ENCODE measurements at regions not wholly inside any gene's neighbourhood (a gene's known extent, or its start where the extent isn't known, plus 50 kb on each side); places are given as distances from the start of the nearest gene placed in this dataset.
"Not testable (repeated sequence)": the region's sequence is repeated elsewhere in the genome, so short reads cannot be mapped to it uniquely, and the experiment has no call there.

DNA sequence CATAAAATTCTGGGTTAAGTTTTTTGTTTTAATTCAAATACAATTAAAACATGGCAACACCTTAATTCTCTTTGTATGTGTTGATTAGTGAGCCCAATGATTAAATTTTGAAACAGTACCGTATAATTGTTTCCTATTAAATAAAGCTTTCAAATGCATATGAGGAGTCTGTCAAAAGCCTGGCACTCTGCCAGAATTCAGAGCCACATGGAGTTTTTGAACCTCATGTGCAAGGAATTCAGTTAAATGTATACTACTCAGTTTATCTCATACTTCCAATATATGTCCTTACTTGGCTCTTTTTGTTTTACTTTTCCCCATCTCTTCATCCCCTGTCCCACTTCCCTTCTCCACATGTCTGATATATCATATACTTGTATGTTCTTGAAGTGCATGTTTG, 165.6 kb upstream of the FAM3C start:
- DNase-seq, result no peak

DNA sequence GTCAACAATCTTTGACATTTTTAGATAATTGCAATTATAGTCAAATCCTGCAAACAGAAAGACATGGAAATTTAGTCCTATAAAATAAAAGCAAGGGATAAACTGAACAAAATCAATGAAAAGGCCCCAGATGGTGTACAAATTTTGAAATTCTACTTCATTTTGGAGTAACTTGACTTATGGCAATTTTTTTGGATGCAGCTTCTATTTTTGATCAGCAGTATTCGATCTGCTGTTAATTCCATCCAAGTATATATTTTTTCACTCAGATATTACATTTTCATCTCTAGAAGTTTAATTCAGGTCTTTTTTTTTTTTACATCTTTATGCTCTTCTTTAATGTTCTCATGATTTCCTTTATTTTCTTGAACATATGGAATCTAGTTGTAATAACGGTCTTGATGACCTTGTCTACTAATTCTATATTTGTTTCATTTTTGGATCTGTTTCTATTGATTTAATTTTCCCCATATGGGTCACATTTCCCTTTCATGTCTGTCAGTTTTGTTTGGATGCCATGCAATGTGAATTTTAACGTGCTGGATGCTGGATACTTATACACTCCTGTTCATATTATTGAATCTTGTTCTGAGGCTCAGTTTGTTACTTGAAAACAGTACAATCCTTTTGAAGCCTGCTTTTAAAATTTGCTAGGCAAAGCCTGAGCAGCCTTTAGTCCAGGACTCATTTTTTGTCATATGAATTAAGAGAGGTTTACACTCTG, 164.3 kb upstream of the FAM3C start:
- DNase-seq, result no peak

DNA sequence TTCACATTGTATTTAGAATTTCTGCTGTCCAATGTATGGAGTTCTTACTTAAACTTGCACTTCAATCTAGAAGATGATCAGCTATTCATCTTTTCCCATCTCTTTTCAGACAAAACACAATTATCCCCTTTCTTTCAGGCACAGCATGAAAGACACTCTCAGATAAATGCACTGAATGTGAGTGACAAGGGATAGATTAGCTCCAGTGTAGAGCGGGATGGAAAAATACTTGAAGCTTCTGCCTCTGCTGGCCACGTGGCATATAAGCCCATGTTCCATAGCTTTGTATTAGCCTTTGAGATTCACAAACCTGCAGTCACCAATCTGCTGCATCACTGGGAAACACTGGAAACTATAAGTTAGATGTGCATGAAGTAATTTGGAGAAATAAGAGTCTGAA, 162.2 kb upstream of the FAM3C start:
- DNase-seq, result no peak

DNA sequence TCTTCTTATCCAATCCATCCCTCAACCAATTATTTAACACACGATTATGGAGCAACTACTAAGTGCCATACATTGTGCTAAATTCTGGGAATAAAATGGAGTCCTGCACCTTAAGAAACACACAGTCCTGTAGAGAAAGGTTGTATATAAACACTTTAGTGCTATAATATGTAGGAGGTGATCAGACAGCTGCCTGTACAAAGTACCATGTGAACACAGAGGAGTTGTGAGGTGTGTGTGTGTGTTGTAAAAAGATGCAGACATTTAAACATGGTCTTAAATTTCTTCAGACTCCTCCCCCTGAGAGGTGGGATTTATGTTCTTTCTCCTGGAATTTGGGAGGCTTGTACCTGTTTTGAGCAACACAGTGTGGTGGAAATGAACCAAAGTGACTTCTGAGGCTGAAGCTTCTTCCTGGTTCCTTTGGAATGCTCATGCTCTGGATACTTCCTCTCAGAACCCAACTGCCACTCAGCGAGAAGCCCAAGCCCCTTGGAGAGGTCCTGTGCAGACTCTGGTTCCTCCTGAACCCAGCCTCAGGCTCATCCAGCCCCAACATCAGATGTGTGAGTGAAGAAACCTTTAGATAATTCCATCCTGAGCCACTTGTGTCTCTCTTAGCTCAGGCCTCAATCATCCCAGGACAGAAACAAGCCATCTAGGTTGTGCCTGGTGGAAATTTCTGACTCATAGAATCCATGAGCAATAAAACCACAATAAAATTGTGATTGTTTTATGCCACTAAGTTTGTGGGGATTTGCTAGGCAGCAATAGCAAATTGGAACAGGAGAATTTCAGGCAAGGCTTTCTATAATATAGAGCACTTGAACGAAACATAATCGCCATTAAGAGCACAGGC, 161.2 kb upstream of the FAM3C start:
- no peak for DNase-seq

DNA sequence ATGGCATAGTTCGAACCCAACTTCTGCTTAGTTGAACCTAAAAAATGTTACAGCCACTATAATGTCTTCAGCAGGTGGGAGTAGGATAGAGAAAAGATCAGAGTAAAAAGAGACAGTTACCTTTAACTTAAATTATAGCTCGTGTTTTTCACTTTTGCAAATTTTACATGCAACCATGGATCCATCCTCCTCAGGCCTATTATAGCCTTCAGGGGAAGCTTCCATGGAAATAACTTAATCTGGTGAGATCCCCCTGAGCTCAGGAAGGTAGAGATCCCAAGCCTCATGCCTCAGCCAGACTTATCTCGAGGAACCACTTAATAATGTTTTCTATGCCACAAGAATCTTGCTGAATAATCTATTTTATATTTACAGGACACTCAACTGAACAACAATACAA, 159.4 kb upstream of the FAM3C start:
- DNase-seq, result no peak

DNA sequence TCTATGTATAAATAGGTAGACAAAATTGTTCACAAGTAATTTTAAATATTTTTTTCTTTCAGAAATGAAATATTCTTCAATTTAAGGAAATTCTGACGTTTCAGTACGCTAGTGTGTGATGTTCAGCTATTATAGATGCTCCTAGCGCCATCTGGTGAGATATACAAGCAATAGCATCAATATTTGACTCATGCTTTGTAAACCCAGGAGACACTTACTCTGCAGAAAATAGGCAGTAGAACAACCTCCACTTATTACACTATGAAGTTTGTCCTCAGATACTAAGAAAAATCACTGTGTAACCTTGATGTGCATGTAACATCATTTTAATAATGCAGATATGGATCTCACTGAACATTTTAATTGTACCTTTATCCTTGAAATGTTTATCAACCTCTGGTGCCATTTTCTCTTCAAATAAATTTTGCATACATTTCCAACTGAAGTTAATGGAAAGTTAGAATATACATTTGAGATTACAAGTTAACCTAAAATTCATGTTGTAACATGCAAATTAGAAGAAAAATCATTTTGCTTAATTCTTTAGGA, 151.5 kb upstream of the FAM3C start:
- no peak for DNase-seq

DNA sequence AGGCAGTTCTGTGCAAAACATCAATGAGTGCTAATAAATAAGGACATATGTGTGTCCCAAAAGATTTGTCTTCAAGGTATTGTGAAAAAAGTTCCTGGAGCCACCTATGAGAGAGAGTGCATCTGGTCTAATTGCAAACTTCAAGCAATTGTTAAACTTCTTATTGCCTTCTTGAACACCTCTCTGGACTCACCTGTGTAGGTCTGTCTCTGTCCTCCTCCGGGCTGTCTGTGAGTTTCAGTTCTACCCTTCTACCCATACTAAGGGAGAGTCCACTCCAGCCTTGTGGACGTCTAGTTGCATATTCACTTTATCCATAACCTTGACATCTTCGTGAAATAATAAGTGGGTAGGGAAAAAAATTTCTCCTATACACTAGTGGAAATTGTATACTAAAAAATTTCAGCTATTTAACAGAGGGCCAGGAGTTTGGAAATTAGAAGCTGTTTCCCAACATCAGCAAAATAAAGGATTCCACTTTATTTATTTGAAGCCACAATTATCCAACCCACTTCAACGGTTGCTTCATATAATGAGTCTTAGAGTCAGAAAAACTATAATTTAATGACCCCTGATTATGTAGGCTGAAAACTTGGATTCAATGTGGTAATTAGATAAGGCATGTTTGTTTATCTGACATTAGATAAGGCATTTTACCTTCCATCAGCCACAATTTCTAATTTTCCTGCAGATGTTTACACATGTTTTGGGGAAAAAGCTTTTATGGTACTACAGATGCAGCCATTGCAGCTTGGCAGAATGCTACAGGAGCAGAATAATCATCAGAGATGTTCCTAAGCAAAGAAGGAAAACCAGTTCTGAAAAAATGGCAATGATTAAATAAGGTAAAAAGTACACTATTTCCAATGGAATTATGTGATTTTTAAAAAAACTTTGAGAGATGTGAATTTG, 150.8 kb upstream of the FAM3C start:
- DNase-seq, result no peak

DNA sequence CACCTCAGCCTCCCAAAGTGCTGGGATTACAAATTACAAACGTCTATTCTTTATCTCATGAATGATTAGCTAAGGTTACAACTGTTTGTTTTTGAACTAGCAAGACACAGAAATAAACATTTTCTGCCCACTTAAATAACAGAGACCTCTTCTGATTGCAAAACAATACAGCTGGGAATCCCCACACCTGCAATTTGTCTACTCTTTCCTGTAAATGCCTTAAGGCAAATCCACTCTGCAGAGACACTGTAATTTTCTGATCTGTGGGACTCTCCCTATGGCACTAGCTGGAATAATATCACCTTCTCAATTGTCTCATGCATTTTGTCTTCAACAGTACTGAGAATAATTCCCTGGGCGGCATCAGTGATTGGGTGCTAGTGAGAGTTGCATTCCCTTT, 149.3 kb upstream of the FAM3C start:
- no peak for DNase-seq

DNA sequence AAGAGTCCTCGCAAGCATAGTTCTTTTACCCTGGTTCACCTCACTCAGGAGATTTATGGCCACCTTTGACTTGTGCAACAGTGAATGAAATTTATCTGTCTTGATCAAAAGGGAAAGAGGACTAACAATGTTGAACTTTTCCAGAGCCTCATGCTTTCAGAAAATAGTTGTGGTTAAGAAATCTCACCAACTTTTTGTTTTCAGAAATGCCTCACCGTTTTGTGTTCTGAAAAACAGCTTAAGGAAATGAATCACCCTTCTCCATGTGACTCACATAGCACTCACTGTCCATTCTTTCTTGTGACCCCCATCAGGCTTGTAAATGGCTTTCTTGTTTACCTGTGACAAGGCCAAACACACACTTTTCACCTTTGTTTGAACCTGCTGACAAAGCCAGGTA, 148.6 kb upstream of the FAM3C start:
- no peak for DNase-seq

DNA sequence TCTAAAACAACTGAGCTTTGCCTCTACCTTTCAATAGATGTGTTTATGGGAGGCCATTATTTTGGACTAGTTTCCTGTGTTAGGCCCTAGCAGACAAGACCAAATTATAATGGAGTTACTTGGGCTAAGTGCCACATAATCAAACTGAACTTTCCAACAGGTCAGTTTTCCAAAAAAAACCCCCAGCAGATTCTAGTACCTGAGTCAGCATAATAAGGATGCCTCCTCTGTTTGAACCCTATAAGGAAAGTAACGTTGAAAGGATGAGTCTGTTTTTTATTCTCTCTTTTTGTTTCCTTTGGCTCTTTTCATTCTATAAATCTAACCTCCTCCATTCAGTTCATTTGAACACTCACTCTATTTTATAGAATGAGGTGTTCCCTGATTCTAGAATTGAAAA, 148.1 kb upstream of the FAM3C start:
- no peak for DNase-seq

DNA sequence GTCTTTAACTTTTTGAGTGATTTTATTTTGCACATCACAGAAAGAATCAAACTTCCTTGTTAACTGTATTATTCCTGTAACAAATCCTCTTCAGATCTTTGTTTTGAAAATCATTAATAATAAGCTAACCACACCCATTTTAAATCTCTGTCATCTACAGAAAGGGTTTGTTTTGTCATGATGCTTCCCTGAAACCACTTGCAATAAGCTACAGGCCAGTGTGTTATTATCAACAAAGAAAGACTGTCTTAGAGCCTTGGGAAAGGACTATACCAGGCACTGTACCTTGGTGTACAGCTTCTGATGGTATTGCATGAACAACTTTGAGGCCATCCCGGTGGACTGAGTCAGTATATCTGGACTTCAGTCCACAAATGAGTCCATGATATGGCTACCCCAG, 145.3 kb upstream of the FAM3C start:
- no peak for DNase-seq

DNA sequence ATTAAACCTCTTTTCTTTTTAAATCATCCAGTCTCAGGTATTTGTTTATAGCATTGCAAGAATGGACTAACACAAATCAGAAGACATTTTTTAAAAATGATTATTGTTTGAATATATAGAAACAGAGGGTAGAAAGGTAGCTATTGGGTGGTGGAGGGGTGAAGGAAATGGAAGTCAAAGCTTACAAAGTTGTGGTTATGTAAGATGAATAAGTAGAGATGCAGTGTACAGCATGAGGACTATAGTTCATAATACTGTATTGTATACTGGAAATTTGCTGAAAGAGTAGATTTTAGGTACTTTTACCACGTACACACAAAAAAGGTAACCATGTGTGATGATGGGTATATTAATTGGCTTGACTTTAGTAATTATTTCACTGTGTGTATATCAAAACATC, 144.0 kb upstream of the FAM3C start:
- no peak for DNase-seq

DNA sequence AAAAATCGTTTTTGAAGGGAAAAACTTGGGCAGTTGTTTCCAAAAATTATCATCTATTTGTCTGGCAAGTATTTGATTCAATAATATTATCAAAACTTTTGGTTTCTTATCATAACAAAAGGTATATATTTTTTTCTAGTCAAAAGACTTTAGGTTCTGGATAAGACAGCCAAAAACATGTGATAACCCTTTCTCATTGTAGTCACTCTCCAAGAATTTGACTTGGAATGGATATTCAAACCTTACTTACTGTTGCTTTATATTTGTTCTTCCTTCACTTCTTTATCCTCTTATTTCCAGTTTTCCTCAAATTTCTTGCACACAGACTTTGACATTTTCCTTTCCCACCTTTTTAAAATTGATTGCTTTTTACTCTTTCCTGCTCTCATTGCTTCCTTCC, 140.9 kb upstream of the FAM3C start:
- DNase-seq, result no peak

DNA sequence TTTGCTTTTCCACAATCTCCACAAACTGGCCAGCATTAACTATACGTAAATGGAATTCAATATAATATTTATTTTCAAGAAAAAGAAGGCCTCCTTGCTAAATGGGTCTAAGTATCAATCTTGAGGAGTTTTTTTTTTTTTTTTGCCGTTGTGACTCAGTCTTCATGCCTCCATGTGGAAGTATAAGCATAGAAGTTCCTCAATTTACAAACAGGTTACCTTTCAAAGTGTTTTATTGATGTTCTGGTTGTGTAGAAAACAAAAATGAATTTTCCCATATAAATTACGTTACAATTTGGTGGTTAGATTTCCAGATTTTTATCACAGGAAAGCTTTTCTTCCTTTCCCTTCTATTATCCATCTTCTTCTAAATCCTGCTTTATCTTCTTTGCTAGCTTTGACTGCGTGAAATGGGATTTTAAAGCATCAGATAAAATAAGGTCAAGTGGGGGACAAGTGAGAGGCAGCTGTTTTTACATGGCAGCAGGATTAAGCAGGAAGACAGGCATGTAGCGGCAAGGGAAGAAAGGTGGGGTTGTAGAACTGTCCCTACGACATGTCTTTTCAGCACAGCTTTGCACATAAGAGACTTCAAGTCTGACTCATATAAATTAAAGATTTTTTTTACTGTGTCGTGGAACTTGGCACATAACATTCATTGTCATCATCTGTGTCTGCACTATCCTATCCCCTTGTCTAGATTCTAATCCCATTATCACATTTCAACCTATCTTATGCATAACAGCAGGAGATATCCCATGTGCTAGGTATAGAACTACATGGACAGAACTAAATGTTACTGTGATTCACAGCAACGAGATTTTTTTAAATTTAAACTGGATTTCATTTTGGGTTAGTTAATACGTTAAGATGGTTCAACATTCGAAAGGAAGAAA, 135.3 kb upstream of the FAM3C start:
- no peak for DNase-seq

DNA sequence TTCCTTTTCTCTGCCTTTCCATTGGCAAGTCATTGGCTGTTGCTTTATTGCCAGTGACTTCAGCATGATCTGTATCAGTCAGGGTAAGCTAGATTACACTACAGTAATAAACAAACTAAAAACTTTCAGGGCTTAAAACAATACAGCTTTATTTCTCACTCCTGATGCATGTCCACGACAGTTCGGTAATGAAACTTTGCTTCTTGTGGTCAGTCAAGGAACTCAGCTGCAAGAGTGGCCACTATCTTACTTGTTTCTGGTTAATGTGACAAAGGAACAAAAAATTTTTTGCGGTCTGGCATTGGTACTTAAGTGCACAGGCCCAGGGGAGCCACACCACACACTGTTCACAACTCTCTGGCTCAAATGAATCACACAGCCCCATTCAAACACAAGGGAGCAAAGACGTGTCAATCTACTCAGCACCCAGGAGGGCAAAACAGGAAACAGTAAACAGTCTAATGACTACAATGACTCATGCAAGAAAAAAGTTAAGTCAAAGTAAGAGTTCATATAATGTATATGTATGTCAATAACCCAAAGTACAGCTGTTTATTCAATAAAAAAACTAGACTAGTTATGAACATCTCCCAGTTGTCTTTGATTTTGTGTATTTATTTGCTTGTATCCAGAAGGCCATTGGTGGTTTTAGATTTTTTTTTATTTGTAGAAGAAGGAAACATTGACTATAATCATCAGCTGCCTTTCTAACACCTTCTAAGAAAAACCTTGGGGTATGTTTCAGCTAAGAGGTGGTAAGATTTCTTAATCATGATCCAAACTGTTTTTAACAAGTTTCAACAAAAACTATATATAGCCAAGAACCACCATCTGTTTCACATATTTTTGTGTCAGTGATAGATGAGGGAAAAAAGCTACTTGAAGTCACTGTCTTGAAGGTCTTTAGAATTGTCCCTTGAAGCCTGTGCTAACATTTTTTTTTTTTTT, 134.4 kb upstream of the FAM3C start:
- peak; percentile 31 for DNase-seq

DNA sequence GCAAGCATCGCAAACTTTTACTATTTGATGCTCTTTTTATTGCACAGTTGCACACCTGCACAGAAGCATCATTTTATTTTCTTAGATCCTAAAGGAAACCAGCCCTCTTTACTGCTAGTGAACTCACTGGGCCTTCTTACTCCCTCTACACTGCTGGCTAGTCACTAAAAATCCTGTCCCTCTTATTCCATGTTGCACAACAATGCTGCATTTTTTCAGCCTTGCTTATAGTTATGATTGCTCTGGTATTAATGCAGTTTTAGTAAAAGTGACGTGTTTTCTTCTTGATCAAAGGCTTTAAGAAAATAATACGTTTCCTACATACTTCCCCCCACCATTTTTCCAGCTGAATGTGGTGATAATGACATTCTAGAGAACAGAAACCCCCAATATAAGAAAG, 132.9 kb upstream of the FAM3C start:
- no peak for DNase-seq

DNA sequence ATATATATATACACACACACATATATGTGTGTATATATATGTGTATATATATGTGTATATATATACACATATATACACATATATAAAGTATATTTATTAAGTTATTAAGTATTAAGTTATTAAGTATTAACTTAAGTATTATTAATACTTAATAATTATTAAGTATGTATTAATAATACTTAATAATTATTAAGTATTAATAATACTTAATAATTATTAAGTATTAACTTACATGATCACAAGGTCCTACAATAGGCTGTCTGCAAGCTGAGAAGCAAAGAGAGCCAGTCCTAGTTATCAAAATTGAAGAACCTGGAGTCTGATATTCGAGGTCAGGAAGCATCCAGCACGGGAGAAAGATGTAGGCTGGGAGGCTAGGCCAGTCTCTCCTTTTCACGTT, 130.1 kb upstream of the FAM3C start:
- not testable (repeated sequence) for DNase-seq

DNA sequence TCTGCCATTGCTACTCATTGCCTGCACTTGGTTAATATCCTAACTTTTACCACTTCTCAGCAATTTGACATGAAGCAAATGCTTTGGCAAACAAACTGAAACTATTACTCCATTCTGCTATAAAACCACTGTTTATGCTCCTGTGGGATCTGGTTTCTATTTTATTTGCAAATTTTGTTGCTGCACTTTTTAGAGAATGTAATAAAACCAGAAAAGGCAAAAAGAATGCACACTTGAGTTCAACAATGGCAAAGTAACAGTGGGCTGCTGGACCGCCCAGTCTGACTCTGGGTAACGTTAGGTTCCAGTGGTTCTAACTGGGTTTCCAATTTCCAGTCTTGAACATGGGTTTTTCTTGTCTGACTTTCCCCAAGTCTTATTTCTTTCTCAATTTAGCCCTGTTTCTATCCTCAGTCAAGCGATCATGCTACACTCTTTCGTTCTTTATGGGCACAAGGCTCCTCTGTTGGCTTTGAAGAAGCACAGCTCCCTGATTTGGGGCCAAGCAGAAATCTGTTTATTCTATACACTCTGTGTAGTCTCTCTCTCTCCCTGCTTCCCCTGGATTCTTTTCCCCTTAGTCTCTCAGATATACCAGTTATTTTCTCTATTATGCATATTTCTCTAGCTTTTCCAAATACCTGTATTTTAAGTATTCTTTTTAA, 129.2 kb upstream of the FAM3C start:
- DNase-seq, result peak; percentile 40

DNA sequence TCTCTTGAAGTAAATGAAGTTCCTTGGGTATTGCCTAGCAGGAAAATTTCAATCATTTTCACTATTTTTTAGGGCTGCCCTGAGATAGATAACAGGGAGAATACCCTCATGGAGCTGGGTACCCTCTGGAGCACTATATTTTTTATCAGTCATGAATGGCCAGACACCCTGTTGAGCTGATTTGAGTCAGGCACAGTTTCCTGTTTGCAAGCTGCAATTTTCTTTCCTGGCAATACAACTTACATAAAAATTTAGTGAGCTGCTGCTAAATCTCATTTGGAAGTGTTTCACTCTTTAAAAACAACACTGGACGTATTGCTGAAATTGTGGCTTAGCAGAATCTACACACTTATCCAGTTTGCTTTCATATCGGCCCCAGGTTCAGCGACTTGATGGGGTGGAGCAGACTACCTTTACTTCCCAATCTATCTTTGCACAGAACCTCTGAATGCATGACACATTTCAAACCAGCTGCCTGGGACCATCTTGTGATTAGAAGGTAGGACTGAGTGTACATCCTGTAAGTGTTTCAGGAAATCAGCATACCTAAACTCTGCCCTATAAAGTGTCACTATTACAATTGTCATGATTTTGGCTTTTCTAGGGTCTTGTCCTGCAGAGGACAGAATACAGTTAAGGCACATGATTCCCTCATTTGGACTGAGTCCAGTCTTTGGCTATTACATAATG, 125.7 kb upstream of the FAM3C start:
- no peak for DNase-seq

DNA sequence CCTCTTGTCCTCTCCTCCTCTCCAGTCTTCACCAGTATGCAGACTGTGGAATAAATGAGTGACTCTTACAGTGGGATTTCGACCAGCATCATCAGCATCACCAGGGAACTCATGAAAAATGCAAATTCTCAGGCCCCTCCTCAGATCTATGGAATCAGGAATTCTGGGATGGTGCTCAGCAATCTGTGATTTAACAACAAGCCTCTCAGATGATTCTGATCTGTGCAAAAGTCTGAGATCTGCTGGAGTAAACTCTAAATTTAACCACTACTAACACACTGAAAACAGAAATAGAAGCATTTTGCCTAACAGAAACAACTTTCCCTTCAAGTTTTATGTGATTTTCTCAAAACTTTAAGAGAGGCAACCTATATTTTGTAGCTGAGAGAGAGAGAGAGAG, 124.8 kb upstream of the FAM3C start:
- DNase-seq, result no peak
